ENCODE measurements at regions not wholly inside any gene's neighbourhood (a gene's known extent, or its start where the extent isn't known, plus 50 kb on each side); places are given as distances from the start of the nearest gene placed in this dataset.

- Histone ChIP-seq H3K36me3 (ENCODE audit: control insufficient read depth, insufficient read depth, low read length) (no peaks in the 10 kb centered on the region), H3K27ac (ENCODE audit: low read depth, low read length, severe bottlenecking) (no peak overlapping the region), H3K4me1 (ENCODE audit: control insufficient read depth, insufficient read depth, low read length, poor library complexity, severe bottlenecking) (no peaks in the 10 kb centered on the region), H3K9me3 (ENCODE audit: control insufficient read depth, low read length) (peaks cover 4% of the 10 kb centered on the region), H3K4me3 (ENCODE audit: extremely low read depth, insufficient read depth, low read length, poor library complexity, severe bottlenecking) (no peak overlapping the region)
- WGBS, 2 experiments (ENCODE audit: insufficient coverage in 2 of 2) = 90 to 93% methylated on average over 9 to 10 of the region's 10 CpGs
These were observed 139.5 kb downstream of the CPZ start for GRCh38 chr4:8732092-8732491.

- WGBS, 2 experiments (ENCODE audit: insufficient coverage in 2 of 2) = 82 to 90% methylated on average over 6 of the region's 6 CpGs
- H3K4me3 ChIP-seq (ENCODE audit: extremely low read depth, insufficient read depth, low read length, poor library complexity, severe bottlenecking) = no peak overlapping the region
- no peaks in the 10 kb centered on the region for H3K4me1 ChIP-seq (ENCODE audit: control insufficient read depth, insufficient read depth, low read length, poor library complexity, severe bottlenecking)
- no peak overlapping the region for H3K27ac ChIP-seq (ENCODE audit: low read depth, low read length, severe bottlenecking)
- no peaks in the 10 kb centered on the region for H3K36me3 ChIP-seq (ENCODE audit: control insufficient read depth, insufficient read depth, low read length)
- H3K9me3 ChIP-seq (ENCODE audit: control insufficient read depth, low read length) = peaks cover 4% of the 10 kb centered on the region
These were observed 138.8 kb downstream of the CPZ start for GRCh38 chr4:8731364-8731763.

- WGBS, 2 experiments (ENCODE audit: insufficient coverage in 2 of 2) = 100% methylated on average over 1 of the region's 6 CpGs
These were observed 138.1 kb downstream of the CPZ start for GRCh38 chr4:8730681-8731080.

GRCh38 chr4:8730159-8730558 lies 137.6 kb downstream of the CPZ start:
- Histone ChIP-seq H3K36me3 (ENCODE audit: control insufficient read depth, insufficient read depth, low read length) (no peaks in the 10 kb centered on the region), H3K4me3 (ENCODE audit: extremely low read depth, insufficient read depth, low read length, poor library complexity, severe bottlenecking) (no peak overlapping the region), H3K27ac (ENCODE audit: low read depth, low read length, severe bottlenecking) (no peak overlapping the region), H3K9me3 (ENCODE audit: control insufficient read depth, low read length) (peaks cover 4% of the 10 kb centered on the region), H3K4me1 (ENCODE audit: control insufficient read depth, insufficient read depth, low read length, poor library complexity, severe bottlenecking) (no peaks in the 10 kb centered on the region)
- 93 to 97% methylated on average over 5 to 7 of the region's 9 CpGs for WGBS, 2 experiments (ENCODE audit: insufficient coverage in 2 of 2)

More at GRCh38 chr4:8730681-8731080, 138.1 kb downstream of the CPZ start:
- H3K9me3 ChIP-seq (ENCODE audit: control insufficient read depth, low read length) = peaks cover 4% of the 10 kb centered on the region
- H3K36me3 ChIP-seq (ENCODE audit: control insufficient read depth, insufficient read depth, low read length) = no peaks in the 10 kb centered on the region
- no peak overlapping the region for H3K27ac ChIP-seq (ENCODE audit: low read depth, low read length, severe bottlenecking)
- no peak overlapping the region for H3K4me3 ChIP-seq (ENCODE audit: extremely low read depth, insufficient read depth, low read length, poor library complexity, severe bottlenecking)
- no peaks in the 10 kb centered on the region for H3K4me1 ChIP-seq (ENCODE audit: control insufficient read depth, insufficient read depth, low read length, poor library complexity, severe bottlenecking)

- Histone ChIP-seq H3K4me3 (ENCODE audit: extremely low read depth, insufficient read depth, low read length, poor library complexity, severe bottlenecking) (no peak overlapping the region), H3K4me1 (ENCODE audit: control insufficient read depth, insufficient read depth, low read length, poor library complexity, severe bottlenecking) (no peaks in the 10 kb centered on the region), H3K27ac (ENCODE audit: low read depth, low read length, severe bottlenecking) (no peak overlapping the region), H3K36me3 (ENCODE audit: control insufficient read depth, insufficient read depth, low read length) (no peaks in the 10 kb centered on the region), H3K9me3 (ENCODE audit: control insufficient read depth, low read length) (peaks cover 4% of the 10 kb centered on the region)
- 90 to 93% methylated on average over 15 to 18 of the region's 18 CpGs for WGBS, 2 experiments (ENCODE audit: insufficient coverage in 2 of 2)
These were observed 137.0 kb downstream of the CPZ start for GRCh38 chr4:8729408-8730149.

- Histone ChIP-seq H3K27ac (ENCODE audit: low read depth, low read length, severe bottlenecking) (no peak overlapping the region), H3K9me3 (ENCODE audit: control insufficient read depth, low read length) (no peaks in the 10 kb centered on the region), H3K36me3 (ENCODE audit: control insufficient read depth, insufficient read depth, low read length) (no peaks in the 10 kb centered on the region), H3K4me3 (ENCODE audit: extremely low read depth, insufficient read depth, low read length, poor library complexity, severe bottlenecking) (no peak overlapping the region), H3K4me1 (ENCODE audit: control insufficient read depth, insufficient read depth, low read length, poor library complexity, severe bottlenecking) (no peaks in the 10 kb centered on the region)
- 93% methylated on average over 5 to 11 of the region's 21 CpGs for WGBS, 2 experiments (ENCODE audit: insufficient coverage in 2 of 2)
These were observed 136.2 kb downstream of the CPZ start for GRCh38 chr4:8728536-8729407.

- WGBS, 2 experiments (ENCODE audit: insufficient coverage in 2 of 2) = 86 to 90% methylated on average over 13 of the region's 16 CpGs
- no peaks in the 10 kb centered on the region for H3K36me3 ChIP-seq (ENCODE audit: control insufficient read depth, insufficient read depth, low read length)
- H3K9me3 ChIP-seq (ENCODE audit: control insufficient read depth, low read length) = no peaks in the 10 kb centered on the region
- no peak overlapping the region for H3K27ac ChIP-seq (ENCODE audit: low read depth, low read length, severe bottlenecking)
- H3K4me1 ChIP-seq (ENCODE audit: control insufficient read depth, insufficient read depth, low read length, poor library complexity, severe bottlenecking) = no peaks in the 10 kb centered on the region
- no peak overlapping the region for H3K4me3 ChIP-seq (ENCODE audit: extremely low read depth, insufficient read depth, low read length, poor library complexity, severe bottlenecking)
These were observed 135.3 kb downstream of the CPZ start for GRCh38 chr4:8727546-8728510.

- Histone ChIP-seq H3K27ac (ENCODE audit: low read depth, low read length, severe bottlenecking) (no peak overlapping the region), H3K9me3 (ENCODE audit: control insufficient read depth, low read length) (no peaks in the 10 kb centered on the region), H3K4me3 (ENCODE audit: extremely low read depth, insufficient read depth, low read length, poor library complexity, severe bottlenecking) (no peak overlapping the region), H3K36me3 (ENCODE audit: control insufficient read depth, insufficient read depth, low read length) (no peaks in the 10 kb centered on the region), H3K4me1 (ENCODE audit: control insufficient read depth, insufficient read depth, low read length, poor library complexity, severe bottlenecking) (no peaks in the 10 kb centered on the region)
- WGBS, 2 experiments (ENCODE audit: insufficient coverage in 2 of 2) = 69 to 76% methylated on average over 11 to 12 of the region's 12 CpGs
These were observed 134.6 kb downstream of the CPZ start for GRCh38 chr4:8727131-8727530.

- Histone ChIP-seq H3K9me3 (ENCODE audit: control insufficient read depth, low read length) (no peaks in the 10 kb centered on the region), H3K4me3 (ENCODE audit: extremely low read depth, insufficient read depth, low read length, poor library complexity, severe bottlenecking) (no peak overlapping the region), H3K36me3 (ENCODE audit: control insufficient read depth, insufficient read depth, low read length) (no peaks in the 10 kb centered on the region), H3K27ac (ENCODE audit: low read depth, low read length, severe bottlenecking) (no peak overlapping the region), H3K4me1 (ENCODE audit: control insufficient read depth, insufficient read depth, low read length, poor library complexity, severe bottlenecking) (no peaks in the 10 kb centered on the region)
- WGBS, 2 experiments (ENCODE audit: insufficient coverage in 2 of 2) = 75 to 79% methylated on average over 7 to 9 of the region's 9 CpGs
These were observed 133.8 kb downstream of the CPZ start for GRCh38 chr4:8726344-8726851.

GRCh38 chr4:8725845-8726244 lies 133.3 kb downstream of the CPZ start:
- WGBS, 2 experiments (ENCODE audit: insufficient coverage in 2 of 2) = 90 to 92% methylated on average over 7 to 9 of the region's 10 CpGs
- Histone ChIP-seq H3K9me3 (ENCODE audit: control insufficient read depth, low read length) (no peaks in the 10 kb centered on the region), H3K4me1 (ENCODE audit: control insufficient read depth, insufficient read depth, low read length, poor library complexity, severe bottlenecking) (no peaks in the 10 kb centered on the region), H3K36me3 (ENCODE audit: control insufficient read depth, insufficient read depth, low read length) (no peaks in the 10 kb centered on the region), H3K27ac (ENCODE audit: low read depth, low read length, severe bottlenecking) (no peak overlapping the region), H3K4me3 (ENCODE audit: extremely low read depth, insufficient read depth, low read length, poor library complexity, severe bottlenecking) (no peak overlapping the region)
